PC-9 (cell line): ENCODE measurements at regions not wholly inside any gene's neighbourhood (a gene's known extent, or its start where the extent isn't known, plus 50 kb on each side); places are given as distances from the start of the nearest gene placed in this dataset.

Experiments used
- CTCF ChIP-seq: fragments of 200-600 bp; sonication (generic); conservative IDR thresholded peaks from 2 replicates; pipeline ENCODE4 v1.6.1; 2017; ENCODE audit warnings: mixed run types, antibody characterized with exemption, mild to moderate bottlenecking, moderate library complexity
- EZH2 ChIP-seq: fragments of 200-600 bp; sonication (generic); IDR thresholded peaks from 2 replicates; pipeline ENCODE4 v1.8.0; 2017; ENCODE audit warnings: antibody characterized with exemption, low read depth

GRCh38 chr12:46465307-46465706 lies 92.7 kb upstream of the SLC38A2 start:
- TF ChIP-seq CTCF (no peak), EZH2 (no peak)
